HG03103 (cell line): ENCODE measurements at regions not wholly inside any gene's neighbourhood (a gene's known extent, or its start where the extent isn't known, plus 50 kb on each side); places are given as distances from the start of the nearest gene placed in this dataset.
A peak's percentile ranks its signal among the peaks of the same experiment; 100 is the strongest.

Experiments used
- ATAC-seq: cut with Tn5 transposase; IDR thresholded peaks from one replicate; pipeline ENCODE4 v1.9.1; 2021; ENCODE audit warnings: low read depth; ENCODE audit not compliant: unreplicated experiment

- ATAC-seq, result no peak
Observed at GRCh38 chr4:138894709-138895108, 120.9 kb upstream of the NOCT start.

- ATAC-seq, result no peak
Observed at GRCh38 chr4:138894011-138894410, 121.6 kb upstream of the NOCT start.

GRCh38 chr4:138892483-138893407 lies 122.8 kb upstream of the NOCT start:
- no peak for ATAC-seq

- ATAC-seq, result no peak
Observed at GRCh38 chr4:138891631-138892031, 124.0 kb upstream of the NOCT start.

- ATAC-seq, result no peak
Observed at GRCh38 chr4:138890891-138891570, 124.5 kb upstream of the NOCT start.

GRCh38 chr4:138889216-138889615 lies 126.4 kb upstream of the NOCT start:
- ATAC-seq, result no peak

- no peak for ATAC-seq
Observed at GRCh38 chr4:138887741-138888140, 127.8 kb upstream of the NOCT start.

- ATAC-seq, result no peak
Observed at GRCh38 chr4:138887341-138887740, 128.2 kb upstream of the NOCT start.

GRCh38 chr4:138879757-138880156 lies 135.8 kb upstream of the NOCT start:
- no peak for ATAC-seq

- ATAC-seq, result no peak
Observed at GRCh38 chr4:138875891-138876608, 139.5 kb upstream of the NOCT start.

- no peak for ATAC-seq
Observed at GRCh38 chr4:138871555-138871875, 144.1 kb upstream of the NOCT start.

- ATAC-seq, result peak; percentile 69
Observed at GRCh38 chr4:138870737-138871554, 144.6 kb upstream of the NOCT start.

GRCh38 chr4:138869631-138870030 lies 145.9 kb upstream of the NOCT start:
- no peak for ATAC-seq

GRCh38 chr4:138869165-138869564 lies 146.4 kb upstream of the NOCT start:
- ATAC-seq, result no peak

- no peak for ATAC-seq
Observed at GRCh38 chr4:138868562-138868961, 147.0 kb upstream of the NOCT start.

- no peak for ATAC-seq
Observed at GRCh38 chr4:138867404-138867803, 148.2 kb upstream of the NOCT start.

- ATAC-seq, result no peak
Observed at GRCh38 chr4:138866314-138866713, 149.3 kb upstream of the NOCT start.

GRCh38 chr4:138865765-138866164 lies 149.8 kb upstream of the NOCT start:
- no peak for ATAC-seq

GRCh38 chr4:138864961-138865720 lies 150.4 kb upstream of the NOCT start:
- ATAC-seq, result no peak

GRCh38 chr4:138863160-138863559 lies 152.4 kb upstream of the NOCT start:
- ATAC-seq, result no peak
